Activated B cell treated with CpG ODN at 0.5 μM for 24 hours (primary cell): ENCODE measurements at regions not wholly inside any gene's neighbourhood (a gene's known extent, or its start where the extent isn't known, plus 50 kb on each side); places are given as distances from the start of the nearest gene placed in this dataset.
"Not testable (repeated sequence)": the region's sequence is repeated elsewhere in the genome, so short reads cannot be mapped to it uniquely, and the experiment has no call there.

ENCODE experiments used
- ATAC-seq: fragments of 200-7000 bp; cut with Tn5 transposase; one replicate; pipeline ENCODE4 v1.10.0; 2021; ENCODE audit warnings: low read depth, mild to moderate bottlenecking, moderate library complexity
- CTCF ChIA-PET: fragments of 350-600 bp; sonication (Branson Sonifier 250); formaldehyde crosslinking; loops from one replicate; lab custom pipeline; 2021; ENCODE audit warnings: antibody characterized with exemption; lab: Charles Lee
- POLR2A ChIA-PET: fragments of 350-600 bp; sonication (Branson Sonifier 250); formaldehyde crosslinking; loops from one replicate; lab custom pipeline; 2021; ENCODE audit warnings: antibody characterized with exemption; lab: Charles Lee
- DNase-seq: peaks from one replicate; pipeline ENCODE4 v3.0.0; 2022
- H3K27ac Mint-ChIP-seq: one replicate; pipeline ENCODE4 v1.8.0; 2020; ENCODE audit warnings: mixed read lengths
- H3K27me3 Mint-ChIP-seq: one replicate; pipeline ENCODE4 v1.8.0; 2021; ENCODE audit warnings: mixed read lengths
- H3K36me3 Mint-ChIP-seq: one replicate; pipeline ENCODE4 v1.8.0; 2021; ENCODE audit warnings: low read depth, mixed read lengths
- H3K4me1 Mint-ChIP-seq: one replicate; pipeline ENCODE4 v1.8.0; 2021; ENCODE audit warnings: mixed read lengths
- H3K4me3 Mint-ChIP-seq: one replicate; pipeline ENCODE4 v1.8.0; 2020; ENCODE audit warnings: mild to moderate bottlenecking, mixed read lengths
- H3K9me3 Mint-ChIP-seq: one replicate; pipeline ENCODE4 v1.8.0; 2020; ENCODE audit warnings: mixed read lengths
- CTCF ChIP-seq: fragments of 200-600 bp; IDR thresholded peaks from one replicate; pipeline ENCODE4 v1.8.0; 2022; ENCODE audit warnings: antibody characterized with exemption, mild to moderate bottlenecking
- intact Hi-C: fragments of 100-400 bp; cut with micrococcal nuclease; formaldehyde crosslinking; loops from one replicate; pipeline ENCODE4 v1.15.1; 2024

- H3K9me3 Mint-ChIP-seq, CTCF ChIA-PET, H3K27ac Mint-ChIP-seq, H3K4me3 Mint-ChIP-seq, POLR2A ChIA-PET, intact Hi-C loops, DNase-seq, H3K27me3 Mint-ChIP-seq, ATAC-seq, H3K4me1 Mint-ChIP-seq, H3K36me3 Mint-ChIP-seq: not testable (repeated sequence)
Measured at GRCh38 chr17:45554479-45554878, 64.0 kb upstream of the PLEKHM1 start.

GRCh38 chr17:45558821-45559220, 68.3 kb upstream of the PLEKHM1 start:
- H3K4me1 Mint-ChIP-seq, intact Hi-C loops, H3K4me3 Mint-ChIP-seq, CTCF ChIA-PET, POLR2A ChIA-PET, H3K27me3 Mint-ChIP-seq, H3K9me3 Mint-ChIP-seq, H3K27ac Mint-ChIP-seq, H3K36me3 Mint-ChIP-seq, ATAC-seq, DNase-seq: not testable (repeated sequence)

- H3K4me1 Mint-ChIP-seq, CTCF ChIA-PET, H3K27me3 Mint-ChIP-seq, POLR2A ChIA-PET, H3K4me3 Mint-ChIP-seq, DNase-seq, H3K9me3 Mint-ChIP-seq, ATAC-seq, H3K27ac Mint-ChIP-seq, intact Hi-C loops, H3K36me3 Mint-ChIP-seq: not testable (repeated sequence)
Measured at GRCh38 chr17:45562868-45563267, 72.3 kb upstream of the PLEKHM1 start.

GRCh38 chr17:45563283-45563682, 72.8 kb upstream of the PLEKHM1 start:
- DNase-seq, ATAC-seq, H3K4me1 Mint-ChIP-seq, POLR2A ChIA-PET, H3K4me3 Mint-ChIP-seq, H3K27me3 Mint-ChIP-seq, H3K36me3 Mint-ChIP-seq, intact Hi-C loops, H3K9me3 Mint-ChIP-seq, CTCF ChIA-PET, H3K27ac Mint-ChIP-seq: not testable (repeated sequence)

- CTCF ChIA-PET, H3K4me1 Mint-ChIP-seq, ATAC-seq, DNase-seq, H3K9me3 Mint-ChIP-seq, H3K36me3 Mint-ChIP-seq, POLR2A ChIA-PET, H3K4me3 Mint-ChIP-seq, H3K27me3 Mint-ChIP-seq, intact Hi-C loops, H3K27ac Mint-ChIP-seq: not testable (repeated sequence)
Measured at GRCh38 chr17:45568275-45568674, 77.8 kb upstream of the PLEKHM1 start.

- DNase-seq, H3K4me3 Mint-ChIP-seq, CTCF ChIA-PET, intact Hi-C loops, H3K27me3 Mint-ChIP-seq, ATAC-seq, H3K27ac Mint-ChIP-seq, POLR2A ChIA-PET, H3K9me3 Mint-ChIP-seq: not testable (repeated sequence)
- peaks cover 35% of the 10 kb centered on the region for H3K36me3 Mint-ChIP-seq
- H3K4me1 Mint-ChIP-seq: peaks cover 42% of the 10 kb centered on the region
Measured at GRCh38 chr17:45573326-45573725, 82.8 kb upstream of the PLEKHM1 start.

GRCh38 chr17:45573924-45574770, 83.6 kb upstream of the PLEKHM1 start:
- no peaks in the 10 kb centered on the region for H3K27me3 Mint-ChIP-seq
- intact Hi-C loops: no loop called here
- H3K4me1 Mint-ChIP-seq: peaks cover 49% of the 10 kb centered on the region
- no peaks in the 10 kb centered on the region for H3K9me3 Mint-ChIP-seq
- H3K36me3 Mint-ChIP-seq: peaks cover 39% of the 10 kb centered on the region
- no peak overlapping the region for H3K4me3 Mint-ChIP-seq
- POLR2A ChIA-PET: no interaction called here
- H3K27ac Mint-ChIP-seq: no peak overlapping the region
- CTCF ChIA-PET: no interaction called here
- ATAC-seq (no peak), DNase-seq (no peak)
- TF ChIP-seq CTCF: no peak
